Uterus (tissue), 2 donors: ENCODE measurements at regions not wholly inside any gene's neighbourhood (a gene's known extent, or its start where the extent isn't known, plus 50 kb on each side); places are given as distances from the start of the nearest gene placed in this dataset.

ENCODE experiments used
- POLR2A ChIP-seq, 2 donors: fragments of 450-650 bp; IDR thresholded peaks; one replicate each; pipeline ENCODE4 v1.6.1; 2016; ENCODE audit warnings: antibody characterized with exemption in 2 of 2, mild to moderate bottlenecking in 1 of 2, moderate library complexity in 1 of 2
- TF ChIP-seq, protein P1 (sequence below), 4 experiments: fragments of 200-600 bp in 2 of 4; fragments of 450-650 bp in 2 of 4; sonication (generic) in 2 of 4; IDR thresholded peaks; one replicate each; pipeline ENCODE4 v1.5.1; 2016 to 2019; ENCODE audit warnings: antibody characterized with exemption in 4 of 4, mild to moderate bottlenecking in 2 of 4, moderate library complexity in 1 of 4

DNA sequence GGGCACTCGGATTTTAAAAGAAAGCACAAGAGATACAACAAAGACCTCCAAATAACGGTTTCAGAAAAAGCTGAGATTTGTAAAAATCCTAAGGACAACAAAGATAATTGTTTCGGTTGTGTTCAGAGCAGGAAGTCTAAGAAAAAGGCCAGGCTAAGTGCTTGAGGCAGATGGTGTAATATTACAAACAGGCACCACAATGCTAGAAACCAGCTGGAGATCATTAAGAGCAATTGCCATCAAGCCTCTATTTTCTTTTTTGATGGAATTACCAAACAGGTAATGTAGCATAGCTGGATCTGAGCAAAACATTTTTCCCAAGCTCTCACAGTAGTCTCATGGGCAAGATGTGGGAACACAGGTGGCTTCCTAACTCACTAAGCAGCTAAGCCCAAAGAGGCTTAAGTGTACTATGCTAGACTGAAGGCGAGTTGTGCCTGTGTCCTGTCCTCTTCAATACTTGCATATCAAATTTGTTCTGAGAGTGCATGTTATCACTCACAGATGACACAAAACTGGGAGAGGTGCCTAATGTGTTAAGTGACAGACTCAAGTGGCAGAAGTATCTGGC lies 161.6 kb downstream of the GLUL start:
- TF ChIP-seq, protein P1, sequence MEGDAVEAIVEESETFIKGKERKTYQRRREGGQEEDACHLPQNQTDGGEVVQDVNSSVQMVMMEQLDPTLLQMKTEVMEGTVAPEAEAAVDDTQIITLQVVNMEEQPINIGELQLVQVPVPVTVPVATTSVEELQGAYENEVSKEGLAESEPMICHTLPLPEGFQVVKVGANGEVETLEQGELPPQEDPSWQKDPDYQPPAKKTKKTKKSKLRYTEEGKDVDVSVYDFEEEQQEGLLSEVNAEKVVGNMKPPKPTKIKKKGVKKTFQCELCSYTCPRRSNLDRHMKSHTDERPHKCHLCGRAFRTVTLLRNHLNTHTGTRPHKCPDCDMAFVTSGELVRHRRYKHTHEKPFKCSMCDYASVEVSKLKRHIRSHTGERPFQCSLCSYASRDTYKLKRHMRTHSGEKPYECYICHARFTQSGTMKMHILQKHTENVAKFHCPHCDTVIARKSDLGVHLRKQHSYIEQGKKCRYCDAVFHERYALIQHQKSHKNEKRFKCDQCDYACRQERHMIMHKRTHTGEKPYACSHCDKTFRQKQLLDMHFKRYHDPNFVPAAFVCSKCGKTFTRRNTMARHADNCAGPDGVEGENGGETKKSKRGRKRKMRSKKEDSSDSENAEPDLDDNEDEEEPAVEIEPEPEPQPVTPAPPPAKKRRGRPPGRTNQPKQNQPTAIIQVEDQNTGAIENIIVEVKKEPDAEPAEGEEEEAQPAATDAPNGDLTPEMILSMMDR (IDR thresholded peaks at IDR 0.05), result no peak
- TF ChIP-seq POLR2A (IDR thresholded peaks at IDR 0.05), result no peak
